IMR-90 (cell line): ENCODE measurements at regions not wholly inside any gene's neighbourhood (a gene's known extent, or its start where the extent isn't known, plus 50 kb on each side); places are given as distances from the start of the nearest gene placed in this dataset.

ENCODE experiments used
- ATAC-seq: fragments of 200-7000 bp; cut with Tn5 transposase; 2 replicates; pipeline ENCODE4 v1.9.1; 2020; ENCODE audit warnings: low read depth, mild to moderate bottlenecking, moderate library complexity
- BruUV-seq: library from RNA; stranded (reverse); fragments of 400-500 nt; replicated peaks from 2 replicates; lab custom pipeline; 2021; lab: Mats Ljungman, UMichigan
- CTCF ChIA-PET: fragments of 300-600 bp; formaldehyde crosslinking; extraction: SDS; loops from one replicate; lab custom pipeline; 2021; ENCODE audit warnings: antibody characterized with exemption; lab: Yijun Ruan, JAX
- POLR2A ChIA-PET: fragments of 300-600 bp; sonication (Branson Sonifier 250); formaldehyde crosslinking; loops from one replicate; lab custom pipeline; 2022; ENCODE audit warnings: antibody characterized with exemption; ENCODE audit not compliant: unreplicated experiment; lab: Charles Lee
- DNase-seq: peaks from one replicate; pipeline ENCODE4 v3.0.0; 2013
- H2AFZ ChIP-seq: replicated peaks from 2 replicates; pipeline ENCODE3; 2013; ENCODE audit warnings: low read length, mild to moderate bottlenecking; ENCODE audit not compliant: poor library complexity
- H2AK5ac ChIP-seq: 2 replicates; pipeline ENCODE4 v1.6.1; 2013; ENCODE audit warnings: low read depth, low read length, inconsistent platforms
- H2AK9ac ChIP-seq: replicated peaks from 2 replicates; pipeline ENCODE3; 2013; ENCODE audit warnings: mild to moderate bottlenecking, low read depth, low read length, moderate library complexity; ENCODE audit not compliant: poor library complexity
- H2BK120ac ChIP-seq: 2 replicates; pipeline ENCODE4 v1.6.1; 2013; ENCODE audit warnings: low read depth, low read length, inconsistent platforms
- H2BK15ac ChIP-seq: 3 replicates; pipeline ENCODE4 v1.6.1; 2013; ENCODE audit warnings: low read depth, low read length, inconsistent platforms
- H2BK20ac ChIP-seq: 2 replicates; pipeline ENCODE4 v1.6.1; 2013; ENCODE audit warnings: low read depth, mild to moderate bottlenecking, inconsistent platforms, low read length, moderate library complexity
- H2BK5ac ChIP-seq: 2 replicates; pipeline ENCODE4 v1.6.1; 2013; ENCODE audit warnings: mild to moderate bottlenecking, low read depth, low read length, inconsistent platforms; ENCODE audit not compliant: poor library complexity, severe bottlenecking
- H3K14ac ChIP-seq: replicated peaks from 2 replicates; pipeline ENCODE4 v1.6.1; 2013; ENCODE audit warnings: low read depth, low read length, inconsistent platforms
- H3K18ac ChIP-seq: 2 replicates; pipeline ENCODE4 v1.6.1; 2013; ENCODE audit warnings: low read depth, low read length, control low read depth
- H3K23ac ChIP-seq: 2 replicates; pipeline ENCODE4 v1.6.1; 2013; ENCODE audit warnings: low read depth, low read length, inconsistent platforms
- H3K27ac ChIP-seq: 2 replicates; pipeline ENCODE4 v1.5.1; 2013; ENCODE audit warnings: mild to moderate bottlenecking, control low read depth, low read length; ENCODE audit not compliant: insufficient read depth
- H3K27me3 ChIP-seq: 2 replicates; pipeline ENCODE4 v1.6.1; 2013; ENCODE audit warnings: low read length; ENCODE audit not compliant: control insufficient read depth, insufficient read depth
- H3K36me3 ChIP-seq: 2 replicates; pipeline ENCODE4 v1.6.1; 2013; ENCODE audit warnings: low read length, mixed read lengths; ENCODE audit not compliant: control insufficient read depth, insufficient read depth
- H3K4ac ChIP-seq: 2 replicates; pipeline ENCODE4 v1.6.1; 2013; ENCODE audit warnings: low read depth, low read length, inconsistent platforms
- H3K4me1 ChIP-seq: 2 replicates; pipeline ENCODE4 v1.6.1; 2013; ENCODE audit warnings: low read length, mixed read lengths; ENCODE audit not compliant: control insufficient read depth, insufficient read depth
- H3K4me2 ChIP-seq: 2 replicates; pipeline ENCODE4 v1.6.1; 2013; ENCODE audit warnings: low read depth, mild to moderate bottlenecking, control low read depth, low read length, moderate library complexity
- H3K4me3 ChIP-seq: 2 replicates; pipeline ENCODE4 v1.5.1; 2013; ENCODE audit warnings: low read depth, mild to moderate bottlenecking, control low read depth, low read length, moderate library complexity; ENCODE audit not compliant: insufficient read depth
- H3K56ac ChIP-seq: 2 replicates; pipeline ENCODE4 v1.6.1; 2013; ENCODE audit warnings: low read length, inconsistent platforms; ENCODE audit not compliant: insufficient read depth; ENCODE audit errors: extremely low read depth
- H3K79me1 ChIP-seq, 2 experiments: 2 replicates each; pipeline ENCODE4 v1.6.1; 2013; ENCODE audit warnings: low read length in 2 of 2, inconsistent platforms in 1 of 2, low read depth in 1 of 2
- H3K9ac ChIP-seq: 2 replicates; pipeline ENCODE4 v1.6.1; 2013; ENCODE audit warnings: low read depth, low read length, control low read depth
- H3K9me1 ChIP-seq: 2 replicates; pipeline ENCODE4 v1.6.1; 2013; ENCODE audit warnings: low read length, inconsistent platforms; ENCODE audit not compliant: insufficient read depth
- H3K9me3 ChIP-seq: 2 replicates; pipeline ENCODE4 v1.6.1; 2013; ENCODE audit warnings: low read length; ENCODE audit not compliant: control insufficient read depth, insufficient read depth
- H4K20me1 ChIP-seq: 2 replicates; pipeline ENCODE4 v1.6.1; 2013; ENCODE audit warnings: low read length, inconsistent platforms; ENCODE audit not compliant: insufficient read depth
- H4K5ac ChIP-seq: 2 replicates; pipeline ENCODE4 v1.6.1; 2013; ENCODE audit warnings: mild to moderate bottlenecking, low read depth, low read length, control low read depth
- H4K8ac ChIP-seq, 2 experiments: 2 replicates each; pipeline ENCODE4 v1.6.1; 2013; ENCODE audit warnings: low read depth in 2 of 2, low read length in 2 of 2, control low read depth in 1 of 2, inconsistent platforms in 1 of 2
- H4K91ac ChIP-seq: 2 replicates; pipeline ENCODE4 v1.6.1; 2013; ENCODE audit warnings: low read depth, low read length, inconsistent platforms; ENCODE audit not compliant: insufficient read depth
- RFX5 ChIP-seq: IDR thresholded peaks from 2 replicates; pipeline ENCODE4 v1.8.0; 2012; ENCODE audit warnings: low read depth, mild to moderate bottlenecking, low read length, moderate library complexity
- SMC3 ChIP-seq: fragments of 150-350 bp; IDR thresholded peaks from 2 replicates; pipeline ENCODE4 v1.6.1; 2016; ENCODE audit warnings: low read depth, mild to moderate bottlenecking, antibody characterized with exemption, low read length, moderate library complexity
- WGBS, 2 experiments: methylation state at CpG; one replicate each; pipeline versions ENCODE4 v1.1.5 to v1.1.7; 2013; ENCODE audit warnings: missing lambda C conversion rate in 2 of 2; ENCODE audit not compliant: insufficient read length in 1 of 2; ENCODE audit errors: extremely low coverage in 2 of 2; 5-methylcytosine and 5-hydroxymethylcytosine counted together
- dilution Hi-C: fragments of 300-500 bp; cut with HindIII; formaldehyde crosslinking; loops from one replicate; pipeline ENCODE4 v1.14.3; 2018; ENCODE audit warnings: low sequenced_read_pairs; ENCODE audit not compliant: unreplicated experiment
- in situ Hi-C: fragments of 300-500 bp; cut with MboI; formaldehyde crosslinking; loops from 3 replicates; pipeline ENCODE4 v1.14.3; 2019; ENCODE audit warnings: low sequenced_read_pairs, inconsistent platforms, mixed read lengths
- intact Hi-C: fragments of 100-400 bp; cut with micrococcal nuclease; formaldehyde crosslinking; loops from 2 replicates; pipeline ENCODE4 v1.10.0; 2022

GRCh38 chr5:13045897-13046551 is 898.5 kb downstream of the DNAH5 start:
- H3K4me3 ChIP-seq, result no peak overlapping the region
- no peak overlapping the region for H3K14ac ChIP-seq
- H3K9me3 ChIP-seq, result peaks cover 3% of the 10 kb centered on the region; the same call in 1 of the 2 replicates
- H3K9ac ChIP-seq, result no peak overlapping the region
- no peak overlapping the region for H2AK9ac ChIP-seq
- H3K27ac ChIP-seq, result no peak overlapping the region
- no peak overlapping the region for H2AFZ ChIP-seq
- no peaks in the 10 kb centered on the region for H3K27me3 ChIP-seq
- TF ChIP-seq SMC3 (no peak), RFX5 (no peak)
- H4K91ac ChIP-seq, result no peak overlapping the region
- no peak overlapping the region for H2AK5ac ChIP-seq
- H3K23ac ChIP-seq, result no peak overlapping the region
- no peaks in the 10 kb centered on the region for H3K9me1 ChIP-seq
- BruUV-seq, result no TSS peak
- no CpG with 5 or more reads among the region's 3 CpGs for WGBS, 2 experiments
- ATAC-seq, result no peak
- H2BK20ac ChIP-seq, result no peak overlapping the region
- POLR2A ChIA-PET, result no interaction called here
- in situ Hi-C loops (no loop called here), intact Hi-C loops (no loop called here), dilution Hi-C loops (no loop called here)
- H3K4ac ChIP-seq, result no peak overlapping the region
- no peaks in the 10 kb centered on the region for H3K36me3 ChIP-seq
- no peaks in the 10 kb centered on the region for H4K20me1 ChIP-seq
- H3K4me1 ChIP-seq, result no peaks in the 10 kb centered on the region
- H3K18ac ChIP-seq, result no peak overlapping the region
- H4K8ac ChIP-seq, result no peak overlapping the region
- H2BK120ac ChIP-seq, result no peak overlapping the region
- H2BK5ac ChIP-seq, result no peak overlapping the region
- no peak overlapping the region for H2BK15ac ChIP-seq
- no peak overlapping the region for H4K5ac ChIP-seq
- no peak overlapping the region for H3K56ac ChIP-seq
- no peaks in the 10 kb centered on the region for H3K79me1 ChIP-seq
- no peak overlapping the region for H3K4me2 ChIP-seq
- no peak for DNase-seq
- CTCF ChIA-PET, result no interaction called here
